ENCODE measurements at regions not wholly inside any gene's neighbourhood (a gene's known extent, or its start where the extent isn't known, plus 50 kb on each side); places are given as distances from the start of the nearest gene placed in this dataset.

GRCh38 chr11:110787680-110788079, 75.4 kb upstream of the ARHGAP20 start:
- TF ChIP-seq CTCF (IDR thresholded peaks at IDR 0.05) = no peak
- no peak for TF ChIP-seq POLR2AphosphoS5 (IDR thresholded peaks at IDR 0.05)
